ENCODE measurements at regions not wholly inside any gene's neighbourhood (a gene's known extent, or its start where the extent isn't known, plus 50 kb on each side); places are given as distances from the start of the nearest gene placed in this dataset.

DNA sequence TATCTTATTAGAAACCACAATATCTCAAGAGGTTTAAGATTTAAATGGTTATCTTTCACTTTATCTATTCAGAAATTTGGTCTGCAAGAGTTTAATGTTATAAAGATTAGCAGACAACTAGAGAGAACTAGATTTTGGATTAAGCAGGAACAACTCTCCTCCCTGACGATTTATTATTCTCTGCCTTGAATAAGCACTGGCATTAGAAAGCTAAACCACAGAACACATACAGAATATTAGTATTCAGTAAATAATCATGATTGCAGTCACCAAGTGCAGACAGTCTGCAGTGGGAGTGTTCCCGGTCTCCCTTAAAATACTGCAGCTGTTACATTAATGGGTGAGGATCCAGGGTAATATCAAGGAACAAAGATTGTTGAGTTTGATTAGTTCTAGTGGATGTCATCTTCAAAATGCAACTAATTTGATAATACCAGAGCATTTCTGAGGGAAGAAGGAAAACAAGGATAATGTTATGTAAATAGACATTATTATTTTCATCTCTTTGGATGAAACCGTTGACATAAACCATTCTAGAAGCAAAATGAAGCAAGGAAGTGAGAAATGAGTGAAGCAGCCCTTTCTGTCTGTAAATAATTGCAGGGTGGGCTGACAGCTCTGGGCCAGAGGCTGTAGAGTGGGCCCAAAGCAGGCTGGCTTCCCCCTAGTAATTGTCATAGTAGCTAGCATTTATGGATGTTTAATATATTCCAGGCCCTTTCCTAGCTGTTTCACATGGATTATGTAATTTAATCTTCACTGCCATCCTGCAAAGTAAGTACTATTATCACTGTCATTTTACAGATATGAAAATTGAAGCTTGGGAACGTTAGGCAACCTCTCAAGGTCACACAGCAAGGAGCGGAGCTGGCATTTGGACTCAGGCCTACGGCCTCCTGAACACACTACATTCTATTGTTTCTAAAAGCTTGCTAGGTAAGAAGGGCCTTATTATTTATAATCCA lies 79.4 kb downstream of the DYRK2 start:
- Histone ChIP-seq H3K4me1 (no peaks in the 10 kb centered on the region), H3K27me3 (no peaks in the 10 kb centered on the region), H3K36me3 (no peaks in the 10 kb centered on the region), H3K4me3 (no peak overlapping the region), H3K27ac (no peak overlapping the region), H3K9me3 (no peaks in the 10 kb centered on the region)
- intact Hi-C loops (cut with DNase I) = no loop called here
- no peak for TF ChIP-seq POLR2AphosphoS5 (IDR thresholded peaks at IDR 0.05; ENCODE audit: insufficient read depth in 1 of 2, low read depth in 1 of 2)
- DNase-seq (ENCODE audit: extremely low spot score in 2 of 2) = no peak

DNA sequence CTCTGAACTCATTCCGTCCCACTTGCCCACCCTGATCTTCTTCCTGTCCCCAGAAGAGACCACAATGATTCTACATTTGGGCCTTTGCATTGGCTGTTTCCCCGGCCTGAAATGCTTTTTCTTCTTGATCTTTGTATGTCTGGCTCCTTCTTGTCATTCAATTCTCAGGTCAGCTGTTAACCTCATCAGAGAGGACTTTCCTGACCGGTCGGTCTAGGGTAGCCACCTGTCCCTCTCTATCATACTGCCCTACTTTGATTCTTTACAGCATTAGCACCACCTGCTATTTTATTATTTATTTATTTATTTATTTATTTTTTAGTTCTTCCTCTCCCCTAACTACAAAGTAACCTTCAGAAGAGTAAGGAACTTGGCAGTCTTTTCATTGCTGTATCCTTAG lies 84.3 kb downstream of the DYRK2 start:
- Histone ChIP-seq H3K27ac (no peak overlapping the region), H3K9me3 (no peaks in the 10 kb centered on the region), H3K4me3 (no peak overlapping the region), H3K36me3 (no peaks in the 10 kb centered on the region), H3K27me3 (no peaks in the 10 kb centered on the region), H3K4me1 (no peaks in the 10 kb centered on the region)
- TF ChIP-seq POLR2AphosphoS5 (IDR thresholded peaks at IDR 0.05; ENCODE audit: insufficient read depth in 1 of 2, low read depth in 1 of 2) (no peak), POLR2A (IDR thresholded peaks at IDR 0.05) (no peak)
- TF ChIP-seq, protein P1, sequence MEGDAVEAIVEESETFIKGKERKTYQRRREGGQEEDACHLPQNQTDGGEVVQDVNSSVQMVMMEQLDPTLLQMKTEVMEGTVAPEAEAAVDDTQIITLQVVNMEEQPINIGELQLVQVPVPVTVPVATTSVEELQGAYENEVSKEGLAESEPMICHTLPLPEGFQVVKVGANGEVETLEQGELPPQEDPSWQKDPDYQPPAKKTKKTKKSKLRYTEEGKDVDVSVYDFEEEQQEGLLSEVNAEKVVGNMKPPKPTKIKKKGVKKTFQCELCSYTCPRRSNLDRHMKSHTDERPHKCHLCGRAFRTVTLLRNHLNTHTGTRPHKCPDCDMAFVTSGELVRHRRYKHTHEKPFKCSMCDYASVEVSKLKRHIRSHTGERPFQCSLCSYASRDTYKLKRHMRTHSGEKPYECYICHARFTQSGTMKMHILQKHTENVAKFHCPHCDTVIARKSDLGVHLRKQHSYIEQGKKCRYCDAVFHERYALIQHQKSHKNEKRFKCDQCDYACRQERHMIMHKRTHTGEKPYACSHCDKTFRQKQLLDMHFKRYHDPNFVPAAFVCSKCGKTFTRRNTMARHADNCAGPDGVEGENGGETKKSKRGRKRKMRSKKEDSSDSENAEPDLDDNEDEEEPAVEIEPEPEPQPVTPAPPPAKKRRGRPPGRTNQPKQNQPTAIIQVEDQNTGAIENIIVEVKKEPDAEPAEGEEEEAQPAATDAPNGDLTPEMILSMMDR (IDR thresholded peaks at IDR 0.05) = no peak
- intact Hi-C loops (cut with DNase I) = no loop called here
- DNase-seq (ENCODE audit: extremely low spot score in 2 of 2) = no peak

DNA sequence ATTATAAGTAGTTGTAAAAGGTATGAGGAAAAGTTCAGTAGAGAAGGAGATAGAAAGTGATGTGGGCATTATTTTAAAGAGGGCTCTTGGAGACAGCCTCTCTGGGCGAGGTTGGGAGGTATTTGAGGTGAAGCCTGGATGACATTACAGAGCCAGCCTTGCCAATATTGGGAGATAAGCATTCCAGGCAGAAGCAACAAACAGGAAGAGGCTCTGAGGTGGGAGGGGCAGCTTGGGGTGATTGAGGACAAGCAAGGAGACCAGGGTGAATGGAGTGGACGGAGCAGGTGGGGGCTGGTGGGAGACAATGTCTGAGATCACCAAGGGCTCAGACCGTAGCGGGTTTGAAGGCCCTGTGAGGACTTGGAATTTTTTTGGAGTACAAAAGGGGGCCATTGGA lies 87.3 kb downstream of the DYRK2 start:
- no peak overlapping the region for H3K27ac ChIP-seq
- H3K36me3 ChIP-seq = no peaks in the 10 kb centered on the region
- no peak for DNase-seq (ENCODE audit: extremely low spot score in 2 of 2)
- H3K27me3 ChIP-seq = no peaks in the 10 kb centered on the region
- no peaks in the 10 kb centered on the region for H3K4me1 ChIP-seq
- H3K9me3 ChIP-seq = no peaks in the 10 kb centered on the region
- TF ChIP-seq POLR2AphosphoS5 (IDR thresholded peaks at IDR 0.05; ENCODE audit: insufficient read depth in 1 of 2, low read depth in 1 of 2) = no peak
- no peak for TF ChIP-seq POLR2A (IDR thresholded peaks at IDR 0.05)
- TF ChIP-seq, protein P1 (IDR thresholded peaks at IDR 0.05) = no peak
- no peak overlapping the region for H3K4me3 ChIP-seq
- intact Hi-C loops (cut with DNase I) = no loop called here

DNA sequence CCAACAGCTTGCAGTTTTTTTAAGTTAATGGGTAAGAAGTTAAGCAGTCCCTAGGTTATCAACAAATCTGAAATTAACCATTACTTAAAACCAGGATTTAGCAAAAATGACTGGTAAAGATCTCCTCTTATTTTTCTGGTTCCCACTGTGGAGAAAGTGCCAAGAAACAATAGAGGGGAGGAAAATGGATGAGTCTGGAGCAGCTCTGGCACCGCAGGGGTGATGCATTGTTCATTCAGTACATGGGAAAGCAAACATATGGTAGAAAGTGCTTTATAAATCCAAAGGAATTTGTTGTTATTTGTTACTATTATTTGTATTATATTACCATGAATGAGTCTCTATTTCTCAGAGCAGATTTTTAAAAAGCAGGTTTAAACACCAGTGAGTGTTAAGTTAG lies 92.2 kb downstream of the DYRK2 start:
- Histone ChIP-seq H3K9me3 (no peaks in the 10 kb centered on the region), H3K4me1 (no peaks in the 10 kb centered on the region), H3K27ac (no peak overlapping the region), H3K27me3 (no peaks in the 10 kb centered on the region), H3K4me3 (no peak overlapping the region), H3K36me3 (no peaks in the 10 kb centered on the region)
- intact Hi-C loops (cut with DNase I) = no loop called here
- TF ChIP-seq POLR2A (IDR thresholded peaks at IDR 0.05) = no peak
- TF ChIP-seq, protein P1 (IDR thresholded peaks at IDR 0.05) = no peak
- TF ChIP-seq POLR2AphosphoS5 (IDR thresholded peaks at IDR 0.05; ENCODE audit: insufficient read depth in 1 of 2, low read depth in 1 of 2) = no peak
- DNase-seq (ENCODE audit: extremely low spot score in 2 of 2) = no peak

DNA sequence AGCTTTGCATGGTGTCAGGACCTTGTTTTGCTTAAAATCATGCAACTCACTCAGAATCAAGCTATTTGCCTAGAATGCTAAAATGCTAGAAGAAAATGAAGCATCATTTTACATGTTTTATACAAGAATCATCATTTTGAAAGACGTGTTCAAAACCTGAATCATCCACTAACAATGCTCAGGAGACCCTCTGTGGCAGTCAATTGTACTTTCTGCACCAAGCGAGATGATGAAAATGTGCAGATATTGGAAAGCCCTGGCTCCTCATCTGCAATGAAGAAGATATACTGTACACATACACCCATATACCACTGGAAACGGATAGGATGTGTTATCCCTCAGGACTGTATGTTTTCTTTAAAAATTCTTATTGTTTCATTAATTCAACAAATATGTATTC lies 92.7 kb downstream of the DYRK2 start:
- H3K9me3 ChIP-seq = no peaks in the 10 kb centered on the region
- TF ChIP-seq POLR2AphosphoS5 (IDR thresholded peaks at IDR 0.05; ENCODE audit: insufficient read depth in 1 of 2, low read depth in 1 of 2) (no peak), POLR2A (IDR thresholded peaks at IDR 0.05) (no peak)
- TF ChIP-seq, protein P1 (IDR thresholded peaks at IDR 0.05) = no peak
- no peaks in the 10 kb centered on the region for H3K27me3 ChIP-seq
- no peak overlapping the region for H3K4me3 ChIP-seq
- no peaks in the 10 kb centered on the region for H3K36me3 ChIP-seq
- no peak for DNase-seq (ENCODE audit: extremely low spot score in 2 of 2)
- no peak overlapping the region for H3K27ac ChIP-seq
- H3K4me1 ChIP-seq = no peaks in the 10 kb centered on the region
- intact Hi-C loops (cut with DNase I) = no loop called here
